Mucosa of descending colon (tissue), 3 donors: ENCODE measurements at regions not wholly inside any gene's neighbourhood (a gene's known extent, or its start where the extent isn't known, plus 50 kb on each side); places are given as distances from the start of the nearest gene placed in this dataset.

Source experiments
- ATAC-seq: fragments of 200-7000 bp; cut with Tn5 transposase; one replicate; pipeline ENCODE4 v1.9.1; 2020; ENCODE audit warnings: mild to moderate bottlenecking, moderate library complexity
- DNase-seq, 3 donors: peaks; one replicate each; pipeline ENCODE4 v3.0.0-alpha.2; 2020
- H3K36me3 ChIP-seq: fragments of 200-600 bp; one replicate; pipeline ENCODE4 v1.8.0; 2021; ENCODE audit warnings: low read depth, mild to moderate bottlenecking
- H3K4me1 ChIP-seq: fragments of 200-600 bp; one replicate; pipeline ENCODE4 v1.8.0; 2021; ENCODE audit warnings: low read depth, mild to moderate bottlenecking
- H3K4me3 ChIP-seq: fragments of 200-600 bp; one replicate; pipeline ENCODE4 v1.8.0; 2021; ENCODE audit warnings: mild to moderate bottlenecking
- H3K9me3 ChIP-seq: fragments of 200-600 bp; one replicate; pipeline ENCODE4 v1.8.0; 2021; ENCODE audit warnings: mild to moderate bottlenecking
- CTCF ChIP-seq: fragments of 200-600 bp; IDR thresholded peaks from one replicate; pipeline ENCODE4 v1.8.0; 2022; ENCODE audit warnings: antibody characterized with exemption, mild to moderate bottlenecking
- intact Hi-C, 2 donors: fragments of 100-400 bp; cut with DNase I in 1 of 2; cut with micrococcal nuclease in 1 of 2; formaldehyde crosslinking; loops; one replicate each; pipeline versions ENCODE4 v1.11.0 to v1.11.1; 2022; cut with DNase I, micrococcal nuclease
- donor health status: DM: no; HTN: no; CAD: no; lungs with moderate emphysema.
- donor health status: DM: no; HTN: no; CAD: no.
- donor health status: DM: no; HTN: yes; CAD: no.

- H3K4me1 ChIP-seq, result no peaks in the 10 kb centered on the region
- intact Hi-C loops, result no loop called here
- H3K9me3 ChIP-seq, result no peaks in the 10 kb centered on the region
- DNase-seq, result no peak
- H3K4me3 ChIP-seq, result no peak overlapping the region
- H3K36me3 ChIP-seq, result no peaks in the 10 kb centered on the region
- TF ChIP-seq CTCF, result no peak
- no peak for ATAC-seq
Measured at GRCh38 chr6:169046021-169046420, 207.6 kb downstream of the THBS2 start.

- no peak overlapping the region for H3K4me3 ChIP-seq
Measured at GRCh38 chr6:169045486-169045885, 208.2 kb downstream of the THBS2 start.

GRCh38 chr6:169044381-169045230 lies 209.0 kb downstream of the THBS2 start:
- Histone ChIP-seq H3K4me3 (no peak overlapping the region), H3K9me3 (no peaks in the 10 kb centered on the region), H3K36me3 (no peaks in the 10 kb centered on the region), H3K4me1 (no peaks in the 10 kb centered on the region)
- DNase-seq (no peak), ATAC-seq (no peak)
- TF ChIP-seq CTCF, result no peak
- intact Hi-C loops, result no loop called here

More at GRCh38 chr6:169045486-169045885, 208.2 kb downstream of the THBS2 start:
- Histone ChIP-seq H3K9me3 (no peaks in the 10 kb centered on the region), H3K4me1 (no peaks in the 10 kb centered on the region), H3K36me3 (no peaks in the 10 kb centered on the region)
- ATAC-seq (no peak), DNase-seq (no peak)
- TF ChIP-seq CTCF, result no peak
- intact Hi-C loops, result no loop called here

GRCh38 chr6:169042061-169042460 lies 211.6 kb downstream of the THBS2 start:
- H3K4me1 ChIP-seq, result no peaks in the 10 kb centered on the region
- ATAC-seq (no peak), DNase-seq (no peak)
- H3K9me3 ChIP-seq, result no peaks in the 10 kb centered on the region
- H3K4me3 ChIP-seq, result no peak overlapping the region
- TF ChIP-seq CTCF, result no peak
- intact Hi-C loops, result no loop called here
- no peaks in the 10 kb centered on the region for H3K36me3 ChIP-seq

- Histone ChIP-seq H3K4me3 (no peak overlapping the region), H3K36me3 (no peaks in the 10 kb centered on the region), H3K9me3 (no peaks in the 10 kb centered on the region), H3K4me1 (no peaks in the 10 kb centered on the region)
- no peak for ATAC-seq
- DNase-seq, result no peak
- intact Hi-C loops, result no loop called here
- no peak for TF ChIP-seq CTCF
Measured at GRCh38 chr6:169041078-169041477, 212.6 kb downstream of the THBS2 start.
